GM12873 (cell line): ENCODE measurements at regions not wholly inside any gene's neighbourhood (a gene's known extent, or its start where the extent isn't known, plus 50 kb on each side); places are given as distances from the start of the nearest gene placed in this dataset.

Source experiments
- TF ChIP-seq, protein P1 (sequence below): IDR thresholded peaks from 2 replicates; pipeline ENCODE4 v1.5.1; 2012; ENCODE audit warnings: low read depth, mild to moderate bottlenecking, moderate library complexity, low read length, control low read depth; ENCODE audit not compliant: insufficient read depth; ENCODE audit errors: missing control alignments

- TF ChIP-seq, protein P1, sequence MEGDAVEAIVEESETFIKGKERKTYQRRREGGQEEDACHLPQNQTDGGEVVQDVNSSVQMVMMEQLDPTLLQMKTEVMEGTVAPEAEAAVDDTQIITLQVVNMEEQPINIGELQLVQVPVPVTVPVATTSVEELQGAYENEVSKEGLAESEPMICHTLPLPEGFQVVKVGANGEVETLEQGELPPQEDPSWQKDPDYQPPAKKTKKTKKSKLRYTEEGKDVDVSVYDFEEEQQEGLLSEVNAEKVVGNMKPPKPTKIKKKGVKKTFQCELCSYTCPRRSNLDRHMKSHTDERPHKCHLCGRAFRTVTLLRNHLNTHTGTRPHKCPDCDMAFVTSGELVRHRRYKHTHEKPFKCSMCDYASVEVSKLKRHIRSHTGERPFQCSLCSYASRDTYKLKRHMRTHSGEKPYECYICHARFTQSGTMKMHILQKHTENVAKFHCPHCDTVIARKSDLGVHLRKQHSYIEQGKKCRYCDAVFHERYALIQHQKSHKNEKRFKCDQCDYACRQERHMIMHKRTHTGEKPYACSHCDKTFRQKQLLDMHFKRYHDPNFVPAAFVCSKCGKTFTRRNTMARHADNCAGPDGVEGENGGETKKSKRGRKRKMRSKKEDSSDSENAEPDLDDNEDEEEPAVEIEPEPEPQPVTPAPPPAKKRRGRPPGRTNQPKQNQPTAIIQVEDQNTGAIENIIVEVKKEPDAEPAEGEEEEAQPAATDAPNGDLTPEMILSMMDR, result no peak
Observed at GRCh38 chr3:73768524-73769308, 144.0 kb upstream of the PDZRN3 start.

GRCh38 chr3:73766599-73767381, 142.0 kb upstream of the PDZRN3 start:
- TF ChIP-seq, protein P1, result no peak

- TF ChIP-seq, protein P1, result no peak
Observed at GRCh38 chr3:73765878-73766545, 141.3 kb upstream of the PDZRN3 start.

DNA sequence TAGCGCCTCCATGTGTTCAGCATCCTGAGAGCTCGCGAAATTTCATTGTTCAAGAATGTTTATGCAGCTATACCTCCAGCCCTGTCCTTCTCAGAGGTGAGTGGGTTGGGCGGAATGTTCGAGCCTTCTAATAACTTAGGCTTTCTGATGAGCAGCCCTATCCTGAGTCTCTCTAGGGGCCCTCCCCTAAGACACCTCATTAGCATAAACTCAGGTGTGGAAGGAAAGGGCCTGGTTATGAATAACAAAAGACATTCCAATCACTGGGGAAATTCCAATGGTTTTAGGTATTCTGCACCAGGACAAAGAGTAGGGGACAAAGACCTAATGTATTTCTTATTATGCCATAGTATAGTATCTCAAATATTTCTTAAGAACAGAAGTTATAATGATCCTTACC, 138.1 kb upstream of the PDZRN3 start:
- TF ChIP-seq, protein P1, result no peak

DNA sequence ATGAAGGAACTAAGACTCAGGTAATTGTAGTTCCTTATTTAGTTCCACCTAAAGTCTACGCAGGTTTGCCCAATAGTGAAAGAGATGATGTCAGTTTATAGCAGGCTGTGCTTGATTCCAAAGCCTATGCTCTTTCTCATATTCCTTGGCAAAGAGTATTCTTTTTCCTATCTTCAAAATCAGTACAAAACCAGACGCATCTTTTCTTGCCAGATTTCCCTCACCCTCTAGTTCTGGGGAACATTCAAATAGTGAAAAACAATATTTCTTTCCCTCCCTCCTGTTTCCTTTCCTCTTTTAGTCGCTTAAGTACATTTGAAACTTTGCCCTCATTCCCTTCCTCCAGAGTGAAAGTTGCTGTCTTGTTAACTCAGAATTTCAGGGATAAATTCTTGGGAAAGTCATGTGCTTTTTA, 134.6 kb upstream of the PDZRN3 start:
- TF ChIP-seq, protein P1, result no peak

DNA sequence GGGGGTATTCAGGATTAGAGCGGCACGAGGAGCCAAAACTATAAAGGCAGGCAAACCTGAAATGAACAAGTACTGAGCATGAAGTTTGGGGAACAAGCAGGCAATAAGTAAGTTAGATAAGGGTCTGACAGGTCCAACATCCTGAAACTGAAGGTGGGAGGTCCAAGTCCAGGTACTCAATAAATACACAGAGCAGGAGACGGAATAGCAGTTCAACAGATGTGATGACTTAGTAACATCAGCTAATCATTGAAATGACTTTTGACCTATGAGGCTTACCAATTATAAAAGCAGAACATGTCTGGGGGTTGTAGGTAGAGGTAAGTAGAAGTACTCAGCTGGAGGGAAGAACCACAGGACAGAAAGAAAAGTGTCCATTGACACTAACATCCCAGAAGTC, 132.8 kb upstream of the PDZRN3 start:
- TF ChIP-seq, protein P1, result no peak

- TF ChIP-seq, protein P1, result no peak
Observed at GRCh38 chr3:73753985-73754384, 129.2 kb upstream of the PDZRN3 start.
